Activated CD8-positive, alpha-beta memory T cell treated with anti-CD3 and anti-CD28 coated beads, Interleukin-2, amount 10 ng/mL, durations not matched to agents 7 days and 5 days (primary cell): ENCODE measurements at regions not wholly inside any gene's neighbourhood (a gene's known extent, or its start where the extent isn't known, plus 50 kb on each side); places are given as distances from the start of the nearest gene placed in this dataset.
"Not testable (repeated sequence)": the region's sequence is repeated elsewhere in the genome, so short reads cannot be mapped to it uniquely, and the experiment has no call there.

Experiments
- ATAC-seq: fragments of 150-1000 bp; cut with Tn5 transposase; one replicate; pipeline ENCODE4 v1.10.0; 2021; ENCODE audit warnings: moderate library complexity
- CTCF ChIA-PET: fragments of 350-600 bp; sonication (Branson Sonifier 250); formaldehyde crosslinking; loops from one replicate; lab custom pipeline; 2021; ENCODE audit warnings: antibody characterized with exemption; lab: Charles Lee
- DNase-seq: peaks from one replicate; pipeline ENCODE4 v3.0.0-alpha.2; 2020
- H3K27ac Mint-ChIP-seq: one replicate; pipeline ENCODE4 v1.8.0; 2021; ENCODE audit warnings: mild to moderate bottlenecking, mixed read lengths
- H3K27me3 Mint-ChIP-seq: one replicate; pipeline ENCODE4 v1.8.0; 2021; ENCODE audit warnings: mixed read lengths
- H3K36me3 Mint-ChIP-seq: one replicate; pipeline ENCODE4 v1.8.0; 2021; ENCODE audit warnings: mild to moderate bottlenecking, mixed read lengths
- H3K4me1 Mint-ChIP-seq: one replicate; pipeline ENCODE4 v1.8.0; 2021; ENCODE audit warnings: mixed read lengths
- H3K4me3 Mint-ChIP-seq: one replicate; pipeline ENCODE4 v1.8.0; 2021; ENCODE audit warnings: mild to moderate bottlenecking, moderate library complexity, mixed read lengths
- H3K9me3 Mint-ChIP-seq: one replicate; pipeline ENCODE4 v1.8.0; 2022; ENCODE audit warnings: low read depth, mixed read lengths

DNA sequence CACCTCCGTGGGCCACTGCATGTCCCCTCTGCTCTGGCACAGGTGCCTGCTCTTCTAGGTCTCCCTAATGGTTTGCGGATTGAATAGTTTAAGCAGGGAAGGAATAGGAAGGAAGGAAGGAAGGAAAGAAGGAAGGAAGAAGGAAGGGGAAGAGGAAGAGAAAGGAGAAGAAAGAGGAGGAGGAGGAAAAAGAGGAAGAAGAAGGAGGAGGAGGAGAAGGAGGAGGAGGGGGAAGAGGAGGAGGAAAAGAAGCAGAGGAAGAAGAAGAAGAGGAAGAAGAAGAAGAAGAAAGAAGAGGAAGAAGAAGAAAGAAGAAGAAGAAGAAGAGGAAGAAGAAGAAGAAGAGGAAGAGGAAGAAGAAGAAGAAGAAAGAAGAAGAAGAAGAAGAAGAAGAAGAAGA lies 376.8 kb upstream of the PODXL start:
- H3K36me3 Mint-ChIP-seq, DNase-seq, CTCF ChIA-PET, ATAC-seq, H3K4me3 Mint-ChIP-seq, H3K4me1 Mint-ChIP-seq, H3K27ac Mint-ChIP-seq, H3K9me3 Mint-ChIP-seq, H3K27me3 Mint-ChIP-seq: not testable (repeated sequence)

DNA sequence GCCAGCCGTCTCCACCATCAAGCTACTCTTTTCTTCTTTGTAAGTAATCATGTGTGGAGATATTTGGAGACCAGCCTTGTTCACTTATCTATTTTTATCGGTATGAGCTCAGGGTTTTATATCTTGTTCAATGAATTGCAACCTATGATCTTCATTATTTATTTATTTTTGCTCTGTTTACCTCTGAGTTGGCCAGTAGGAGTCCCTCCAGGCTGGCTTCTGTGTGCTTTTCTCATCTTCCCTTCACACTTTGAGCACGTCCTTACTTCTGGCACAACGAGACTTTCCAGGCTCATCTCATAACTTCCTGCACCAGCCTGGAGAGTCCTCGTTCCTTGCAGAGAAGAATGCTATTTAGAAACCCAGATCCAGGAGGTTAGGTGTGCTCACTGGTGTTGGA lies 375.8 kb upstream of the PODXL start:
- Mint-ChIP-seq H3K36me3 (no peaks in the 10 kb centered on the region), H3K4me1 (no peaks in the 10 kb centered on the region), H3K27me3 (no peaks in the 10 kb centered on the region), H3K9me3 (no peaks in the 10 kb centered on the region), H3K4me3 (no peak overlapping the region), H3K27ac (no peak overlapping the region)
- no peak for DNase-seq
- ATAC-seq, result no peak
- CTCF ChIA-PET, result no interaction called here

DNA sequence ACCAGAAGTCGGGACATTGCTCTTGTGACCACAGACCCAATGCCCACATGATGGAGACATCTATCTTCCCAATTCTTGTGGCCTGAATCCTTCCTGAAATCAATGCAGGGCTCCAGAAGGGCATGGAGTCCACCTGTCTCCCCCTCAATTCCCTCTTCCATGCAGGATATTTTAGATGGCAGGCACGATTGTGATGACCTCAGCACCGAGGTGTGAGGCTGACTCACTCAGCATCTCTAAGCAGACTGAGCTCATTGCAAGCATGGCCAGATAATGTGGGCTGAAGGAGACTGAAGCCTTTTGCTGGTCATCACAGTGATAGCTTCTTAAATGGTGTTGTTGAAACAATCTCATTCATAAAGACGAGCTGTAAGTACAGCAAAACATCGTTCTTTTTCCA lies 374.9 kb upstream of the PODXL start:
- no peak overlapping the region for H3K27ac Mint-ChIP-seq

DNA sequence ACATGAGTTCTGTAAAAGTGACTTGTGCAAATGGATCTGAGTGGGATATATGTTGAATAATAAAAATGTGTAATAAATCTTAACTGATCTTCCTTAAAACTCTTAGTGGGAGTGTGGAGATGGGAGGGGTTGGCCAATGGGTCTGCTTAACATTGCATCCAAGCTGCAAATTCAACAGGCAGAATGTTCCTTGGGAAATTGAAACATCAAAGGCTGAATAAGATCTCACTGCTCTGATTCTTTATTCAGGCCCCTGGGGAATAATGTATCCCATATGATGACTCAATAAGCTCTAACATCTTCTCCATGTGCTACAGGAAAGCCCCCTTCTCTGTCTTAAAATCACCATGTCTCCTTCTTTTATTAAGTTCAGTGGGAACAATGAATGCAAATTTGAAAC lies 373.2 kb upstream of the PODXL start:
- CTCF ChIA-PET, result no interaction called here
- Mint-ChIP-seq H3K4me1 (no peaks in the 10 kb centered on the region), H3K4me3 (no peak overlapping the region), H3K27me3 (peaks cover 3% of the 10 kb centered on the region), H3K36me3 (no peaks in the 10 kb centered on the region), H3K27ac (no peak overlapping the region), H3K9me3 (no peaks in the 10 kb centered on the region)
- ATAC-seq (no peak), DNase-seq (no peak)

More for the DNA sequence above, 374.9 kb upstream of the PODXL start:
- DNase-seq (no peak), ATAC-seq (no peak)
- Mint-ChIP-seq H3K4me3 (no peak overlapping the region), H3K27me3 (no peaks in the 10 kb centered on the region), H3K4me1 (no peaks in the 10 kb centered on the region), H3K36me3 (no peaks in the 10 kb centered on the region), H3K9me3 (no peaks in the 10 kb centered on the region)
- CTCF ChIA-PET, result interaction anchor here (1.5 kb wide), 1 partner anchor 14 kb away, joined by 3 read pairs; no protein-coding TSS in a partner anchor

DNA sequence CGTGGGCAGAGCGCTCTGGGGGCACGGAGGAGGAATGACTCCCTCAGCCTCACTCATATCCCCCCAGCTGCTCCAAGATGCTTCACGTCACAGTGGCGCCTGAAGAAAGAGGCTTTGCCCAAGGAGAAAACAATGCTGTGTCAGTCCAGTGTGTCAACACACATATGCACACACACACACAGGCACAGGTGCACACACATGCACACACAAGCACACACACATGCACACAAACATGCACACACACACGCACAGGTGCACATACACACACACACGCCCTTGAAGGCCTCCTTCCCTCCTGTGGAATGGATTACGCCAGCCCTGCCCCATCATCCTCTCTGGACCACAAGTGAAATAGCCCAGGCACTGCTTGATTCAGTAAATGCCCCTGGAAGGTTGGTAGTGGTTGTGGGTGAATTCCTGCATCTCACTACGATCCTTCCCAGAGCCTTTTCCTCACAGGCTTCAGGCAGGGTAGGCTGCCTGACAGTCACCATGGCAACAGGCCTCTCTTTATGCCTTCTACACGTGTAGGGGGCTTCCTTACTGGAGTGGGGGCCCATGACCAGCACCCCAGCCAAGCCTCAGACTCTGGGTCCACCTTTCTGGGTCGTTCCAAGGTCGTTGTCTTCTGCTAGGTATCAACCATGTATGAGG lies 371.5 kb upstream of the PODXL start:
- no peak overlapping the region for H3K4me3 Mint-ChIP-seq

DNA sequence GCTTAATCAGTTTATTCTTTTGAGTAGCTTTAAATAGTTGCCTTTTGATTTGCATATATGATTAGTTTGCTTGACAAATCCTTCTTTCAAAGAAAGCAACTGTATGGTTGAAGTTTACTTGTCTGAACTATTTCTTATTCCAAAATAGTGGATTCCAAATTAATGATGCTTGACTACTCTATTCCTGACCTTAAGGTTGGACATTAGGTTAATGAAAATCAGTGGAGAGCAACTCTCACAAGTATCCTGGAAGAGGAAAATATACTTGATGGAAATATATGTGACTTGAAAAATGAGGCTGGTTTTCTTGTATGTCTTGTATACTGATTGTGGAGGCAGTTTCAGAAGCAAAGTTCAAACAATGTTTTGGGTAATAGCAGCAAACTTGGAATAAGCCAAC lies 369.2 kb upstream of the PODXL start:
- Mint-ChIP-seq H3K27me3 (peaks cover 5% of the 10 kb centered on the region), H3K9me3 (no peaks in the 10 kb centered on the region), H3K36me3 (no peaks in the 10 kb centered on the region), H3K27ac (no peak overlapping the region), H3K4me1 (no peaks in the 10 kb centered on the region), H3K4me3 (no peak overlapping the region)
- CTCF ChIA-PET, result no interaction called here
- ATAC-seq (no peak), DNase-seq (no peak)

More for the DNA sequence above, 371.5 kb upstream of the PODXL start:
- no peaks in the 10 kb centered on the region for H3K9me3 Mint-ChIP-seq
- no peaks in the 10 kb centered on the region for H3K4me1 Mint-ChIP-seq
- no peak for DNase-seq
- peaks cover 3% of the 10 kb centered on the region for H3K27me3 Mint-ChIP-seq
- no peaks in the 10 kb centered on the region for H3K36me3 Mint-ChIP-seq
- CTCF ChIA-PET, result no interaction called here
- no peak for ATAC-seq
- no peak overlapping the region for H3K27ac Mint-ChIP-seq

DNA sequence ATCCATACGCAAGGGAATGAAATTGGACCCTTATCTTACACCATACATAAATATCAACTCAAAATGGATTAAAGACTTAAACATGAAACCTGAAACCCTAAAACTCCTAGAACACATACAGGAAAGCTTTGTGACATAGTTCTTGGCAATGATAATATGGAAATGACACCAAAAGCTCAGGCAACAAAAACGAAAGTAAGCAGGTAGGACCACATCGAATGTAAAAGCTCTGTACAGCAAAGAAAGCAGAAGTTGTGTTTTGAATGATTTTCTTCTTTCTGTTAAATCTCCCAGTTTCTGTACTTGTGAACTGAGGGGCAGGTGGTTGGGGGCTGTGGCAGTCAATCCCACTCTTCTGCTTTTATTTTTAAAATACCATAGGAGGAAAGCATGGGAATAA lies 368.4 kb upstream of the PODXL start:
- ATAC-seq (no peak), DNase-seq (no peak)
- Mint-ChIP-seq H3K9me3 (no peaks in the 10 kb centered on the region), H3K4me1 (no peaks in the 10 kb centered on the region), H3K36me3 (no peaks in the 10 kb centered on the region), H3K27ac (no peak overlapping the region), H3K4me3 (no peak overlapping the region), H3K27me3 (peaks cover 5% of the 10 kb centered on the region)
- CTCF ChIA-PET, result no interaction called here

DNA sequence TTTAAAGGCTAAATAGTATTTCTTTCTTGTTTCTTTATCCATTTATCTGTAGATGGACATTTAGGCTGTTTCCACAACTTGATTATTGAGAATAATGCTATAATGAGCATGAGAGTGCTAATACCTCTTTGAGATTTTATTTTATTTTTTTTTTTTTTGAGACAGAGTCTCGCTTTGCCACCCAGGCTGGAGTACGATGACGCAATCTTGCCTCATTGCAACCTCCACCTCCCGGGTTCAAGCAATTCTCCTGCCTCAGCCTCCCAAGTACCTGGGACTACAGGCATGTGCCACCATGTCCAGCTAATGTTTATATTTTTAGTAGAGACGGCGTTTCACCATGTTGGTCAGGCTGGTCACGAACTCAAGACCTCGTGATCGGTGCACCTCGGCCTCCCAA lies 366.5 kb upstream of the PODXL start:
- DNase-seq, CTCF ChIA-PET, H3K9me3 Mint-ChIP-seq, H3K36me3 Mint-ChIP-seq, H3K27me3 Mint-ChIP-seq, ATAC-seq, H3K4me1 Mint-ChIP-seq, H3K27ac Mint-ChIP-seq, H3K4me3 Mint-ChIP-seq: not testable (repeated sequence)

DNA sequence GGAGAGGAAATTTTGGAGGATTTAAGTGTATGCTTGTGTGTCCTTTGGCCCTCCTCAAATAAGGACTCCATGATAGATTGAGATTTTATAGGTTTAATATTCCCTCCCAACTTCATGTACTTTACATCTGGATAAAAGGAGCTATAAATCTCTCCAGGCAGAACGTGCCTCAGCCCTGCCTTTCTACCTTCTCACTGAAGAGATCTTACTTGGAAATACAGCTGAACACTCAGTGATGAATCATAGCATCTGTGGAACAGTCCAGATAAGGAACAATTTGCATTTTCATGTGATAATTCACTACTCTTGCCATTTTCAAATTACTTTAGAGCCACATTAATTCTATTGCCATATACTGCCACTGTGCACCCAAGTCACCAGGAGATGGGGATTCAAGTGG lies 364.6 kb upstream of the PODXL start:
- ATAC-seq (no peak), DNase-seq (no peak)
- CTCF ChIA-PET, result no interaction called here
- Mint-ChIP-seq H3K27me3 (peaks cover 5% of the 10 kb centered on the region), H3K4me3 (no peak overlapping the region), H3K4me1 (no peaks in the 10 kb centered on the region), H3K9me3 (no peaks in the 10 kb centered on the region), H3K27ac (no peak overlapping the region), H3K36me3 (no peaks in the 10 kb centered on the region)

DNA sequence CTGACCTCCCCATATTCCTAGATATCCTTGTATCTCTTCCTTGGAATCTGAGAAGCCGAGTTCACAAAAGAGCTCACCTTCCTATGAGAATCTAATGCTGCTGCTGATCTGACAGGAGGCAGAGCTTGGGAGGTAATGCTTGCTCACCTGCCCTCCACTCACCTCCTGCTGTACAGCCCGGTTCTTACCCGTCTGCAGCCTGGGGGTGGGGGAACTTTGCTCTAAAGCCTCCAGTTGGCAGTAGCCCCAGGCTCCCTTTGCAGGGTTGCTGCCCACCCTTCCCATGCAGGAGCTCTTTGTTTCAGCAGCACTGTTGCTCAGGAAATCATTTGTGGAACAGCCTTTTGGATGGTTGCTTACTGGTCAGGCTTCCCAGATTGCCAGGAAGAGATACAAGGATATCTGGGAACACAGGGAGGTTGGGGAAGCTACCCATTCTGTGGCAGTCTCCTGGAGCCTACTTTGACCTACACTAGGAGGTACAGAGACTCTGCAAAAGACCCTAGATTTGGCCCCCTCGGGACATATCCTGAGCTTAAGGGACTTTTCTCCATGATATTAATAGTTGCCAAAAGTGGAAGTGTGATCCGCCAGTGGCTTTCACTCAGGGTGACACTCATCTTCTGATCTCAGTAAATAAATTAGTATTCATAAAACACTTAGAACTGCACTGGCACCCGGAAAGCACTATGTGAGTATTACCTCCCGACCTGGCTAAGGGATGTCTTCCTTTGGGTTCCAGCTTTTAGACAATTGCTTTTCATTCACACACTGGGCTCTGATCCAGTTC lies 363.7 kb upstream of the PODXL start:
- Mint-ChIP-seq H3K27ac (no peak overlapping the region), H3K4me1 (no peaks in the 10 kb centered on the region)
- CTCF ChIA-PET, result no interaction called here

DNA sequence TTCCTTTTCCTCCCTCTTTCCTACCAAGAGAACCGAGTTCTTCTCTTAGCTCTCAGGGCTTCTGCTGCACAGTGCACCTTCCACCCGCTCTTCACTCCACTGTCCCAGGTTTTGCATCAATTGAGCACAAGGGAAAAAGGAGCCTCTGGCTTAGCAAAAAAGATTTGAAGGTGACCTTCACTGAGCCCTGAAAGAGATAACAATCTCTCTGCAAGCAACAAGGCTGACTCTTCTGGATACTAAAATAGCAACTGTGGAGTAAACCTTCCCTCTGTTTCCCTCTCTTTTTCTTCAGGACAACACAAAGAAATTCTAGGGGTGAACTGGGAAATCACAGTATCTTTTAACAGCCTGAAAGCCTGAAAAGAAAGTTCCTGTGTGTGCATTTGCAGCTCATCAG lies 354.7 kb upstream of the PODXL start:
- CTCF ChIA-PET, result no interaction called here
- Mint-ChIP-seq H3K27me3 (peaks cover 38% of the 10 kb centered on the region), H3K27ac (no peak overlapping the region), H3K9me3 (peaks cover 3% of the 10 kb centered on the region), H3K36me3 (peaks cover 1% of the 10 kb centered on the region), H3K4me1 (no peaks in the 10 kb centered on the region), H3K4me3 (no peak overlapping the region)
- no peak for DNase-seq
- no peak for ATAC-seq

More for the DNA sequence above, 363.7 kb upstream of the PODXL start:
- Mint-ChIP-seq H3K4me3 (no peak overlapping the region), H3K9me3 (no peaks in the 10 kb centered on the region), H3K36me3 (no peaks in the 10 kb centered on the region), H3K27me3 (peaks cover 2% of the 10 kb centered on the region)
- DNase-seq (no peak), ATAC-seq (no peak)

DNA sequence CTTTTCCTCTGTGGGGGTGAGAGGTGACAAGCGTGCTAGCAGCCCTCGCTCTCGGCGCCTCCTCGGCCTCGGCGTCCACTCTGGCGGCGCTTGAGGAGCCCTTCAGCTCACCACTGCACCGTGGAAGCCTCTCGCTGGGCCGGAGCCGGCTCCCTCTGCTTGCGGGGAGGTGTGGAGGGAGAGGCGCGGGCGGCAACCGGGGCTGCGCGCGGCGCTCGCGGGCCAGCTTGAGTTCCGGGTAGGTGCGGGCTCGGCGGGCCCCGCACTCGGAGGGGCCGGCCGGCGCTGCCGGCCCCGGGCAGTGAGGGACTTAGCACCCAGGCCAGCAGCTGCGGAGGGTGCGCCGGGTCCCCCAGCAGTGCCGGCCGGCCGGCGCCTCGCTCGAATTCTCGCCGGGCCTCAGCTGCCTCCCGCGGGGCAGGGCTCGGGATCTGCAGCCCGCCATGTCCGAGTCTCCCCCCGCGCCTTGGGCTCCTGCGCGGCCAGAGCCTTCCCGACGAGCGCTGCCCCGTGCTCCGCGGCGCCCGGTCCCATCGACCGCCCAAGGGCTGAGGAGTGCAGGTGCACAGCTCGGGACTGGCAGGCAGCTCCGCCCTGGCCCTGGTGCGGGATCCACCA lies 352.8 kb upstream of the PODXL start:
- peaks cover 3% of the 10 kb centered on the region for H3K9me3 Mint-ChIP-seq
- no peak for ATAC-seq
- H3K27ac Mint-ChIP-seq, result no peak overlapping the region

DNA sequence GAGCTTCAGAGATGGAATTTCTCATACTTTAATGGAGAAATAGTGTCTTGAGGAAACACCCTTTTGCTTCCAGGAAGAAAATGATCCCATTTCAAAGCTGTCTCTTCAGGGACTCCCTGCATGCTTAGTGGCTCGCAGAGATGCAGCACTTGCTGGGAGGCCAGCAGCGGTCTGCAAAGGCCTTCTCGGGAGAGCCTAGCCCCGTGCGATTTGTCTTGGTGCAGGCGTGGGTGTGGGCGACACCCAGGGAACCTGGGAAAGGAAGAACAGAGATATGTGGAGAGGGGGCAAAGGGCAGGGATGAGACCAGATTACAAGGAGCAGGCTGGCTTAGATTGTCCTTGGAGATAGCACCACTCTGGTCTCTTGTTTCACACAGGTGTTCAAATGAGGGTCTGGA lies 352.3 kb upstream of the PODXL start:
- CTCF ChIA-PET, result no interaction called here
- no peak for ATAC-seq
- no peak for DNase-seq
- Mint-ChIP-seq H3K9me3 (peaks cover 5% of the 10 kb centered on the region), H3K27me3 (peaks cover 38% of the 10 kb centered on the region), H3K27ac (no peak overlapping the region), H3K4me3 (no peak overlapping the region), H3K4me1 (no peaks in the 10 kb centered on the region), H3K36me3 (peaks cover 1% of the 10 kb centered on the region)

More for the DNA sequence above, 352.8 kb upstream of the PODXL start:
- no peak overlapping the region for H3K4me3 Mint-ChIP-seq
- DNase-seq, result no peak
- H3K27me3 Mint-ChIP-seq, result peaks cover 38% of the 10 kb centered on the region
- CTCF ChIA-PET, result no interaction called here
- peaks cover 1% of the 10 kb centered on the region for H3K36me3 Mint-ChIP-seq
- no peaks in the 10 kb centered on the region for H3K4me1 Mint-ChIP-seq

DNA sequence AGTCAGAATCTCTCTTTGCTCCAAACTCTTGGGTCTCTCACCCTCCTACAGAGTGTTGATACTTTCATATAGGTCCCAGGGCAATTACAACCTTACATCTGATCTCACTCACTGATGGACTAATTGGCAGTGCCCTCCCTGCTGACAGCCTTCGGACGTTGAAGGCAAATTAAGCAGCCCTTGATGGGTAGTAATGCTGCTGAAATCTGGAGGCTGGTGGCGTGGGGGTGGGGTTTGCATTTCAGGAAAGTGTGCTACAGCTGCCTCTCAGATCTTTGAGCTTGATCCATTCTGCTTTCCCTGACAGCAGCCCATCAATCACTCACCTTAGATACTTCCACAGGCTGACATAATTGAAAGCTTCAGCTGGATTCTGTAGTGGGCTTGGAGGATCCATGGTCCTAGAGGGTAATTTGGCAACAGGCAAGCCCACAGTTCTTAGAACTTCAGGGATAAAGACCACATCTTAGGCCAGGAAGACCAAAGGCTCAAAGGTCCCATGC lies 349.1 kb upstream of the PODXL start:
- no peaks in the 10 kb centered on the region for H3K4me1 Mint-ChIP-seq
- H3K4me3 Mint-ChIP-seq, result no peak overlapping the region
- peaks cover 29% of the 10 kb centered on the region for H3K27me3 Mint-ChIP-seq
- no peak overlapping the region for H3K27ac Mint-ChIP-seq
- peaks cover 5% of the 10 kb centered on the region for H3K9me3 Mint-ChIP-seq
- CTCF ChIA-PET, result no interaction called here
- H3K36me3 Mint-ChIP-seq, result peaks cover 3% of the 10 kb centered on the region
- ATAC-seq (no peak), DNase-seq (no peak)
